MCF 10A (cell line): ENCODE measurements at regions not wholly inside any gene's neighbourhood (a gene's known extent, or its start where the extent isn't known, plus 50 kb on each side); places are given as distances from the start of the nearest gene placed in this dataset.

ENCODE experiments used
- BruUV-seq: library from RNA; stranded (reverse); fragments of 400-500 nt; replicated peaks from 2 replicates; lab custom pipeline; 2021; lab: Mats Ljungman, UMichigan
- CTCF ChIA-PET: fragments of 300-600 bp; sonication (Branson Sonifier 250); formaldehyde crosslinking; extraction: SDS; loops from one replicate; lab custom pipeline; 2021; ENCODE audit warnings: antibody characterized with exemption, inconsistent platforms; lab: Yijun Ruan, JAX
- POLR2A ChIA-PET: fragments of 300-600, 350-650 bp; sonication (Branson Sonifier 250); formaldehyde crosslinking; extraction: SDS; loops from one replicate; lab custom pipeline; 2020; ENCODE audit warnings: antibody characterized with exemption, inconsistent platforms; lab: Yijun Ruan, JAX
- DNase-seq: peaks from one replicate; pipeline ENCODE4 v3.0.0-alpha.2; 2018; ENCODE audit not compliant: unreplicated experiment
- H3K27ac Mint-ChIP-seq: one replicate; pipeline ENCODE4 v1.8.0; 2022; ENCODE audit warnings: mild to moderate bottlenecking, low read depth, mixed read lengths; ENCODE audit not compliant: unreplicated experiment
- H3K27me3 Mint-ChIP-seq: one replicate; pipeline ENCODE4 v1.8.0; 2022; ENCODE audit warnings: mixed read lengths; ENCODE audit not compliant: insufficient read depth, unreplicated experiment
- H3K36me3 Mint-ChIP-seq: one replicate; pipeline ENCODE4 v1.8.0; 2022; ENCODE audit warnings: mild to moderate bottlenecking, moderate library complexity, mixed read lengths; ENCODE audit not compliant: insufficient read depth, unreplicated experiment
- H3K4me1 Mint-ChIP-seq: one replicate; pipeline ENCODE4 v1.8.0; 2022; ENCODE audit warnings: mixed read lengths; ENCODE audit not compliant: insufficient read depth, unreplicated experiment
- H3K4me3 Mint-ChIP-seq: one replicate; pipeline ENCODE4 v1.8.0; 2022; ENCODE audit warnings: mild to moderate bottlenecking, moderate library complexity, mixed read lengths; ENCODE audit not compliant: unreplicated experiment
- H3K9me3 Mint-ChIP-seq: one replicate; pipeline ENCODE4 v1.8.0; 2022; ENCODE audit warnings: mixed read lengths; ENCODE audit not compliant: unreplicated experiment
- CTCF ChIP-seq: fragments of 200-600 bp; IDR thresholded peaks from one replicate; pipeline ENCODE4 v1.8.0; 2022; ENCODE audit warnings: antibody characterized with exemption, mild to moderate bottlenecking; ENCODE audit not compliant: unreplicated experiment
- intact Hi-C: fragments of 100-400 bp; cut with micrococcal nuclease; formaldehyde crosslinking; loops from 2 replicates; pipeline ENCODE4 v1.14.1; 2022

DNA sequence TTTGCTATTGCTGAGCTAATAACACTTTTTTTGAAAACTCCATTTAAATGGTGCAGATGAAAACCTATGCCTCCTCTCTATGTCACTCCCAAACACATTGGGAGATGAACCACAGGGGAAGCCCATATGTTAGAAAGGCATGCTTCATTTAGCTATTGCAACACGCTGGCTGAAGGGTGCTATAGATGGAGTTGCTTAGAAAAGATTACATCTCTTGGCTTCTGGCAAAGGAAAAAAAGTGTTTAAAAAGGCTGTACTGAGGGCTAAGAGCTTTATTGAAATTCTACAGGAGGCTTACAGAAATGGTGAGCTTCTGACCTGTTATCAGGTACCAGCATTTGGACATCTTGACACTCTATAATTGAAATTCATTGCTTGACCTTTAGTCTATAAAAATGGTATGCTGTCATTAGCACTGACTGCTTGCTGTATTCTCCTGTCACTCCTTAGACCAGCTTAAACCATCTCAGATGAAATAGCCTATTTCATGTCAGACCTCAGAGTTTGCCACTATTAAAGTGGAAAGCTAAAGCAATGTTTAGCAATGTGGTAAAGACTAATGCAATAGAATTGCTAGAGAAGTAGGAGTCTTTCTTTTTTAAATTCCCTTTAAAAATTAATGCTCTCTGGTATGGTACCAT, 503.9 kb downstream of the CDH11 start:
- ChIA-PET CTCF (interaction anchor here (0.6 kb wide), 1 partner anchor 41 kb away, joined by 3 read pairs; no protein-coding TSS in a partner anchor), POLR2A (no interaction called here)
- Mint-ChIP-seq H3K27me3 (no peaks in the 10 kb centered on the region), H3K4me3 (no peak overlapping the region), H3K9me3 (peaks cover 12% of the 10 kb centered on the region), H3K36me3 (peaks cover 6% of the 10 kb centered on the region), H3K4me1 (no peaks in the 10 kb centered on the region), H3K27ac (no peak overlapping the region)
- intact Hi-C loops: no loop called here
- no TSS peak for BruUV-seq
- TF ChIP-seq CTCF: no peak
- no peak for DNase-seq

DNA sequence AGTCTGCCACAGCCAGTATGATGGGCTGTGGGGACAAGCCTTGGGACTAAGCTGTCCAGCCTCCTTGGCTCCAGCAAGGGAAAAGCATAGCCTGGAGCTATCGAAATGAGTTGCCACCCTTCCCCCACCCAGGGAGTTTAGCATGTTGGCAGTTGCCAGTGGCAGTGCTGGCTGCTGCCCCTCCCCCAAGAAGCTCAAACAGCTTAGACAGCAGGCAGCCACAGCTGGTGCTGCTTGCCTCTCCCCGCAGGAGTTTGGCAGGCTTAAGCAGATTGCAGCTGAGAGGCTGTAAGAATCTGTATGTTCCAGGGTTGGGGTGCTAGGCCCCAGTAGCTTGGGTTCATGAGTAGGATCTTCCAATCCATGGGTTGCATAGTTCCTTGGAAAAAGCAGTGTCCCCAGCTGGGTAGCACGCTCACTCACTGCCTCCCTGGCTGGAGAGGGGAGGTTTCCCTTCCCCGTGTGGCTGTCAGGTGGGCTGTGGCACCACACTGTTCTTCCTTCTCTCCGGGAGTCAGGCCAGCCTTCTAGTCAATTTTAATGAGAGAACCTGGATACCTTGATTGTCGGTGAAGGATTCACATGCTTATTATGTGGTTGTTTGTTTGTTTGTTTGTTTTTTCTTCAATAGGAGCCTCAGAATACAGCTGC, 506.1 kb downstream of the CDH11 start:
- no peak for TF ChIP-seq CTCF
- POLR2A ChIA-PET: no interaction called here
- intact Hi-C loops: no loop called here
- Mint-ChIP-seq H3K4me1 (no peaks in the 10 kb centered on the region), H3K27ac (no peak overlapping the region), H3K27me3 (no peaks in the 10 kb centered on the region), H3K9me3 (peaks cover 27% of the 10 kb centered on the region), H3K4me3 (no peak overlapping the region), H3K36me3 (peaks cover 6% of the 10 kb centered on the region)
- no TSS peak for BruUV-seq
- peak; percentile 38 for DNase-seq
- CTCF ChIA-PET: interaction anchor here (0.5 to 0.7 kb wide), 2 partner anchors 33 to 1728 kb away, joined by 3 to 4 read pairs; no protein-coding TSS in a partner anchor

DNA sequence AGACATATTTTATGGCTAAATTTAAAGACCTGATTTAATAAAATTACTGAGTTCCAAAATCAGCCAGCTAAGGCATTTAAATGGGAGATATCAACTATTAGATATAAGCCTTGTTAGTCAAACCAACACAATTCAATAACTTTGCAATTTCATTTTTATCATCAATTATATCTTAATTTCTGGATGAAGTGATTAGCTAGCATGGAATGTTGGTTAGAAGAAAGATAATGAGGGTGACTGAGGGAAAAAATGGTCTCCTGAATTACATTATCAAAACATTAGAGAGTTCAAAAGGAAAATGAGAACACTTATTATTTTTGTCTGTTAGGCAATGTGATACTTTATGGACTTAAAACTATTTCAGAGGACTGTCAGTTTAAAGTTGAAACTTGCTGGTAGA, 525.7 kb downstream of the CDH11 start:
- H3K4me1 Mint-ChIP-seq: no peaks in the 10 kb centered on the region
- DNase-seq: no peak
- intact Hi-C loops: no loop called here
- no peak overlapping the region for H3K27ac Mint-ChIP-seq
- no TSS peak for BruUV-seq
- H3K36me3 Mint-ChIP-seq: no peaks in the 10 kb centered on the region
- CTCF ChIA-PET: no interaction called here
- POLR2A ChIA-PET: no interaction called here
- H3K9me3 Mint-ChIP-seq: no peaks in the 10 kb centered on the region
- H3K4me3 Mint-ChIP-seq: no peak overlapping the region
- TF ChIP-seq CTCF: no peak
- H3K27me3 Mint-ChIP-seq: no peaks in the 10 kb centered on the region

GRCh38 chr16:64590513-64590912, 531.4 kb downstream of the CDH11 start:
- Mint-ChIP-seq H3K4me1 (no peaks in the 10 kb centered on the region), H3K4me3 (no peak overlapping the region), H3K27ac (no peak overlapping the region), H3K36me3 (no peaks in the 10 kb centered on the region), H3K9me3 (no peaks in the 10 kb centered on the region), H3K27me3 (no peaks in the 10 kb centered on the region)
- no TSS peak for BruUV-seq
- peak; percentile 14 for DNase-seq
- ChIA-PET CTCF (interaction anchor here (0.8 to 1.2 kb wide), 2 partner anchors 77 to 1129 kb away, joined by 3 to 4 read pairs; no protein-coding TSS in a partner anchor), POLR2A (interaction anchor here (0.6 to 1.2 kb wide), 3 partner anchors 24 to 1143 kb away, joined by 3 read pairs; no protein-coding TSS in a partner anchor)
- no peak for TF ChIP-seq CTCF
- intact Hi-C loops: no loop called here
